ENCODE measurements at regions not wholly inside any gene's neighbourhood (a gene's known extent, or its start where the extent isn't known, plus 50 kb on each side); places are given as distances from the start of the nearest gene placed in this dataset.

DNA sequence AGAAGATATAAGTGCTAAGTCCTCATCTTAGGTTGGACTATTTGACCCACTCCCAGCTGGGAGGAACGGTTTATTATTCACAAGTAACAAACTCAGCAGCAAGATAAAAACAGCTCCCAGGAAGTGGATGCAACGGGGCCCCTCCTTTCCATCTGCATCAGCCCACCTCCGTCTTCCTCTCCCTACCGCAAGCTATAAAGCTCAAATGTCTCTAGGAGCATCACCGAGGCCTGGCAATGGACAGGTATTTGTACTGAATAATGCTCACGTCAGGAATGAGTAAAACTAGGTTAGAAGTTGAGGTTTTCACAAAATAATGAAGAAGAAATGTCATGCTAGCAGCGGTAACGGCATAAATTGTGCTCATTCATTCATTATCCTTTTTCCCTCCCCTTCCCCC, 408.7 kb upstream of the PSMD7 start (continued):
- TF ChIP-seq, protein P1, sequence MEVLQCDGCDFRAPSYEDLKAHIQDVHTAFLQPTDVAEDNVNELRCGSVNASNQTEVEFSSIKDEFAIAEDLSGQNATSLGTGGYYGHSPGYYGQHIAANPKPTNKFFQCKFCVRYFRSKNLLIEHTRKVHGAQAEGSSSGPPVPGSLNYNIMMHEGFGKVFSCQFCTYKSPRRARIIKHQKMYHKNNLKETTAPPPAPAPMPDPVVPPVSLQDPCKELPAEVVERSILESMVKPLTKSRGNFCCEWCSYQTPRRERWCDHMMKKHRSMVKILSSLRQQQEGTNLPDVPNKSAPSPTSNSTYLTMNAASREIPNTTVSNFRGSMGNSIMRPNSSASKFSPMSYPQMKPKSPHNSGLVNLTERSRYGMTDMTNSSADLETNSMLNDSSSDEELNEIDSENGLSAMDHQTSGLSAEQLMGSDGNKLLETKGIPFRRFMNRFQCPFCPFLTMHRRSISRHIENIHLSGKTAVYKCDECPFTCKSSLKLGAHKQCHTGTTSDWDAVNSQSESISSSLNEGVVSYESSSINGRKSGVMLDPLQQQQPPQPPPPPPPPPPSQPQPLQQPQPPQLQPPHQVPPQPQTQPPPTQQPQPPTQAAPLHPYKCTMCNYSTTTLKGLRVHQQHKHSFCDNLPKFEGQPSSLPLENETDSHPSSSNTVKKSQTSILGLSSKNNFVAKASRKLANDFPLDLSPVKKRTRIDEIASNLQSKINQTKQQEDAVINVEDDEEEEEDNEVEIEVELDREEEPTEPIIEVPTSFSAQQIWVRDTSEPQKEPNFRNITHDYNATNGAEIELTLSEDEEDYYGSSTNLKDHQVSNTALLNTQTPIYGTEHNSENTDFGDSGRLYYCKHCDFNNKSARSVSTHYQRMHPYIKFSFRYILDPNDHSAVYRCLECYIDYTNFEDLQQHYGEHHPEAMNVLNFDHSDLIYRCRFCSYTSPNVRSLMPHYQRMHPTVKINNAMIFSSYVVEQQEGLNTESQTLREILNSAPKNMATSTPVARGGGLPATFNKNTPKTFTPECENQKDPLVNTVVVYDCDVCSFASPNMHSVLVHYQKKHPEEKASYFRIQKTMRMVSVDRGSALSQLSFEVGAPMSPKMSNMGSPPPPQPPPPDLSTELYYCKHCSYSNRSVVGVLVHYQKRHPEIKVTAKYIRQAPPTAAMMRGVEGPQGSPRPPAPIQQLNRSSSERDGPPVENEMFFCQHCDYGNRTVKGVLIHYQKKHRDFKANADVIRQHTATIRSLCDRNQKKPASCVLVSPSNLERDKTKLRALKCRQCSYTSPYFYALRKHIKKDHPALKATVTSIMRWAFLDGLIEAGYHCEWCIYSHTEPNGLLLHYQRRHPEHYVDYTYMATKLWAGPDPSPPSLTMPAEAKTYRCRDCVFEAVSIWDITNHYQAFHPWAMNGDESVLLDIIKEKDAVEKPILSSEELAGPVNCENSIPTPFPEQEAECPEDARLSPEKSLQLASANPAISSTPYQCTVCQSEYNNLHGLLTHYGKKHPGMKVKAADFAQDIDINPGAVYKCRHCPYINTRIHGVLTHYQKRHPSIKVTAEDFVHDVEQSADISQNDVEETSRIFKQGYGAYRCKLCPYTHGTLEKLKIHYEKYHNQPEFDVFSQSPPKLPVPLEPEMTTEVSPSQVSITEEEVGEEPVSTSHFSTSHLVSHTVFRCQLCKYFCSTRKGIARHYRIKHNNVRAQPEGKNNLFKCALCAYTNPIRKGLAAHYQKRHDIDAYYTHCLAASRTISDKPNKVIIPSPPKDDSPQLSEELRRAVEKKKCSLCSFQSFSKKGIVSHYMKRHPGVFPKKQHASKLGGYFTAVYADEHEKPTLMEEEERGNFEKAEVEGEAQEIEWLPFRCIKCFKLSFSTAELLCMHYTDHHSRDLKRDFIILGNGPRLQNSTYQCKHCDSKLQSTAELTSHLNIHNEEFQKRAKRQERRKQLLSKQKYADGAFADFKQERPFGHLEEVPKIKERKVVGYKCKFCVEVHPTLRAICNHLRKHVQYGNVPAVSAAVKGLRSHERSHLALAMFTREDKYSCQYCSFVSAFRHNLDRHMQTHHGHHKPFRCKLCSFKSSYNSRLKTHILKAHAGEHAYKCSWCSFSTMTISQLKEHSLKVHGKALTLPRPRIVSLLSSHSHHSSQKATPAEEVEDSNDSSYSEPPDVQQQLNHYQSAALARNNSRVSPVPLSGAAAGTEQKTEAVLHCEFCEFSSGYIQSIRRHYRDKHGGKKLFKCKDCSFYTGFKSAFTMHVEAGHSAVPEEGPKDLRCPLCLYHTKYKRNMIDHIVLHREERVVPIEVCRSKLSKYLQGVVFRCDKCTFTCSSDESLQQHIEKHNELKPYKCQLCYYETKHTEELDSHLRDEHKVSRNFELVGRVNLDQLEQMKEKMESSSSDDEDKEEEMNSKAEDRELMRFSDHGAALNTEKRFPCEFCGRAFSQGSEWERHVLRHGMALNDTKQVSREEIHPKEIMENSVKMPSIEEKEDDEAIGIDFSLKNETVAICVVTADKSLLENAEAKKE (CRISPR knock-in tag; IDR thresholded peaks at IDR 0.05): no peak
- TF ChIP-seq, protein P2, sequence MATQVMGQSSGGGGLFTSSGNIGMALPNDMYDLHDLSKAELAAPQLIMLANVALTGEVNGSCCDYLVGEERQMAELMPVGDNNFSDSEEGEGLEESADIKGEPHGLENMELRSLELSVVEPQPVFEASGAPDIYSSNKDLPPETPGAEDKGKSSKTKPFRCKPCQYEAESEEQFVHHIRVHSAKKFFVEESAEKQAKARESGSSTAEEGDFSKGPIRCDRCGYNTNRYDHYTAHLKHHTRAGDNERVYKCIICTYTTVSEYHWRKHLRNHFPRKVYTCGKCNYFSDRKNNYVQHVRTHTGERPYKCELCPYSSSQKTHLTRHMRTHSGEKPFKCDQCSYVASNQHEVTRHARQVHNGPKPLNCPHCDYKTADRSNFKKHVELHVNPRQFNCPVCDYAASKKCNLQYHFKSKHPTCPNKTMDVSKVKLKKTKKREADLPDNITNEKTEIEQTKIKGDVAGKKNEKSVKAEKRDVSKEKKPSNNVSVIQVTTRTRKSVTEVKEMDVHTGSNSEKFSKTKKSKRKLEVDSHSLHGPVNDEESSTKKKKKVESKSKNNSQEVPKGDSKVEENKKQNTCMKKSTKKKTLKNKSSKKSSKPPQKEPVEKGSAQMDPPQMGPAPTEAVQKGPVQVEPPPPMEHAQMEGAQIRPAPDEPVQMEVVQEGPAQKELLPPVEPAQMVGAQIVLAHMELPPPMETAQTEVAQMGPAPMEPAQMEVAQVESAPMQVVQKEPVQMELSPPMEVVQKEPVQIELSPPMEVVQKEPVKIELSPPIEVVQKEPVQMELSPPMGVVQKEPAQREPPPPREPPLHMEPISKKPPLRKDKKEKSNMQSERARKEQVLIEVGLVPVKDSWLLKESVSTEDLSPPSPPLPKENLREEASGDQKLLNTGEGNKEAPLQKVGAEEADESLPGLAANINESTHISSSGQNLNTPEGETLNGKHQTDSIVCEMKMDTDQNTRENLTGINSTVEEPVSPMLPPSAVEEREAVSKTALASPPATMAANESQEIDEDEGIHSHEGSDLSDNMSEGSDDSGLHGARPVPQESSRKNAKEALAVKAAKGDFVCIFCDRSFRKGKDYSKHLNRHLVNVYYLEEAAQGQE (IDR thresholded peaks at IDR 0.05; ENCODE audit: unreplicated experiment): no peak
- TF ChIP-seq JUNB (IDR thresholded peaks at IDR 0.05; ENCODE audit: unreplicated experiment) (no peak), EZH2 (IDR thresholded peaks at IDR 0.05; ENCODE audit: low read depth, unreplicated experiment) (no peak), ZNF331 (CRISPR knock-in tag; IDR thresholded peaks at IDR 0.05; ENCODE audit: low read depth) (no peak), CREB1 (CRISPR knock-in tag; IDR thresholded peaks at IDR 0.05; ENCODE audit: low read depth) (no peak), NANOG (IDR thresholded peaks at IDR 0.05; ENCODE audit: borderline replicate concordance) (no peak)
